ENCODE measurements at regions not wholly inside any gene's neighbourhood (a gene's known extent, or its start where the extent isn't known, plus 50 kb on each side); places are given as distances from the start of the nearest gene placed in this dataset.

- H3K79me2 ChIP-seq (ENCODE audit: low read length): no peaks in the 10 kb centered on the region
- H3F3A ChIP-seq (ENCODE audit: low read length, unreplicated experiment): no peaks in the 10 kb centered on the region
- H3K36me3 ChIP-seq (ENCODE audit: low read depth, low read length): no peaks in the 10 kb centered on the region
- no peaks in the 10 kb centered on the region for H3K27me3 ChIP-seq (ENCODE audit: low read length)
- TF ChIP-seq CTCF (conservative IDR thresholded peaks at IDR 0.05; ENCODE audit: low read depth, low read length) (no peak), EZH2 (IDR thresholded peaks at IDR 0.05; ENCODE audit: low read length, unreplicated experiment) (no peak), EZH2phosphoT487 (IDR thresholded peaks at IDR 0.05; ENCODE audit: borderline replicate concordance, low read length) (no peak)
- intact Hi-C loops (cut with micrococcal nuclease): no loop called here
- POLR2A ChIA-PET (ENCODE audit: unreplicated experiment): no interaction called here
- H3K4me2 ChIP-seq (ENCODE audit: low read length): no peak overlapping the region
- DNase-seq: no peak
- no peaks in the 10 kb centered on the region for H4K20me1 ChIP-seq (ENCODE audit: low read length)
- BruUV-seq (replicated peaks): no TSS peak
- H3K9me3 ChIP-seq (ENCODE audit: low read length): peaks cover 13% of the 10 kb centered on the region; the same call in 1 of the 2 replicates
- no peak overlapping the region for H2AFZ ChIP-seq (ENCODE audit: low read length)
- no peak overlapping the region for H3K4me3 ChIP-seq (ENCODE audit: low read length)
- H3K9ac ChIP-seq (ENCODE audit: low read length): no peak overlapping the region
- no peak for ATAC-seq
- no peak overlapping the region for H3K27ac ChIP-seq (ENCODE audit: low read length)
- CTCF ChIA-PET: no interaction called here
- no peaks in the 10 kb centered on the region for H3K9me2 ChIP-seq (replicated peaks; ENCODE audit: low read length)
- H3K4me1 ChIP-seq (ENCODE audit: insufficient read depth, low read length): no peaks in the 10 kb centered on the region
Observed at GRCh38 chr7:69047151-69047754, 551.0 kb upstream of the AUTS2 start.

- TF ChIP-seq CTCF (conservative IDR thresholded peaks at IDR 0.05; ENCODE audit: low read depth, low read length): no peak
- TF ChIP-seq EZH2phosphoT487 (IDR thresholded peaks at IDR 0.05; ENCODE audit: borderline replicate concordance, low read length): no peak
- no peak for TF ChIP-seq EZH2 (IDR thresholded peaks at IDR 0.05; ENCODE audit: low read length, unreplicated experiment)
- no peak overlapping the region for H3K27ac ChIP-seq (ENCODE audit: low read length)
- DNase-seq (no peak), ATAC-seq (no peak)
- ChIA-PET POLR2A (ENCODE audit: unreplicated experiment) (no interaction called here), CTCF (no interaction called here)
- no peak overlapping the region for H3K9ac ChIP-seq (ENCODE audit: low read length)
- no peaks in the 10 kb centered on the region for H3K4me1 ChIP-seq (ENCODE audit: insufficient read depth, low read length)
- H3K27me3 ChIP-seq (ENCODE audit: low read length): no peaks in the 10 kb centered on the region
- no peaks in the 10 kb centered on the region for H3F3A ChIP-seq (ENCODE audit: low read length, unreplicated experiment)
- no peak overlapping the region for H2AFZ ChIP-seq (ENCODE audit: low read length)
- H3K9me2 ChIP-seq (replicated peaks; ENCODE audit: low read length): no peaks in the 10 kb centered on the region
- H3K9me3 ChIP-seq (ENCODE audit: low read length): peaks cover 10% of the 10 kb centered on the region; the same call in 1 of the 2 replicates
- BruUV-seq (replicated peaks): no TSS peak
- no peaks in the 10 kb centered on the region for H4K20me1 ChIP-seq (ENCODE audit: low read length)
- no peak overlapping the region for H3K4me2 ChIP-seq (ENCODE audit: low read length)
- no peak overlapping the region for H3K4me3 ChIP-seq (ENCODE audit: low read length)
- no peaks in the 10 kb centered on the region for H3K36me3 ChIP-seq (ENCODE audit: low read depth, low read length)
- no peaks in the 10 kb centered on the region for H3K79me2 ChIP-seq (ENCODE audit: low read length)
- intact Hi-C loops (cut with micrococcal nuclease): no loop called here
Observed at GRCh38 chr7:69049326-69049725, 548.9 kb upstream of the AUTS2 start.

- no peaks in the 10 kb centered on the region for H3K27me3 ChIP-seq (ENCODE audit: low read length)
- no peaks in the 10 kb centered on the region for H3K79me2 ChIP-seq (ENCODE audit: low read length)
- POLR2A ChIA-PET (ENCODE audit: unreplicated experiment): no interaction called here
- H3K4me3 ChIP-seq (ENCODE audit: low read length): no peak overlapping the region
- TF ChIP-seq EZH2 (IDR thresholded peaks at IDR 0.05; ENCODE audit: low read length, unreplicated experiment): no peak
- no peak for TF ChIP-seq EZH2phosphoT487 (IDR thresholded peaks at IDR 0.05; ENCODE audit: borderline replicate concordance, low read length)
- TF ChIP-seq CTCF (conservative IDR thresholded peaks at IDR 0.05; ENCODE audit: low read depth, low read length): no peak
- H4K20me1 ChIP-seq (ENCODE audit: low read length): no peaks in the 10 kb centered on the region
- ATAC-seq (no peak), DNase-seq (no peak)
- no peak overlapping the region for H2AFZ ChIP-seq (ENCODE audit: low read length)
- no peaks in the 10 kb centered on the region for H3K4me1 ChIP-seq (ENCODE audit: insufficient read depth, low read length)
- no peaks in the 10 kb centered on the region for H3K9me2 ChIP-seq (replicated peaks; ENCODE audit: low read length)
- no peak overlapping the region for H3K9ac ChIP-seq (ENCODE audit: low read length)
- no peaks in the 10 kb centered on the region for H3K9me3 ChIP-seq (ENCODE audit: low read length)
- CTCF ChIA-PET: no interaction called here
- H3K4me2 ChIP-seq (ENCODE audit: low read length): no peak overlapping the region
- no peak overlapping the region for H3K27ac ChIP-seq (ENCODE audit: low read length)
- no TSS peak for BruUV-seq (replicated peaks)
- intact Hi-C loops (cut with micrococcal nuclease): no loop called here
- no peaks in the 10 kb centered on the region for H3F3A ChIP-seq (ENCODE audit: low read length, unreplicated experiment)
- H3K36me3 ChIP-seq (ENCODE audit: low read depth, low read length): no peaks in the 10 kb centered on the region
Observed at GRCh38 chr7:69052447-69052846, 545.8 kb upstream of the AUTS2 start.
